NCI-H2171 (cell line): ENCODE measurements at regions not wholly inside any gene's neighbourhood (a gene's known extent, or its start where the extent isn't known, plus 50 kb on each side); places are given as distances from the start of the nearest gene placed in this dataset.

Experiments
- DNase-seq: peaks from one replicate; lab custom pipeline; 2025; lab: John Stamatoyannopoulos, UW

GRCh38 chr3:31224936-31225335 lies 307.8 kb upstream of the STT3B start:
- DNase-seq: no peak

GRCh38 chr3:31225923-31226322 lies 306.8 kb upstream of the STT3B start:
- DNase-seq: no peak

GRCh38 chr3:31226346-31226745 lies 306.4 kb upstream of the STT3B start:
- no peak for DNase-seq

GRCh38 chr3:31227131-31227562 lies 305.6 kb upstream of the STT3B start:
- no peak for DNase-seq

- DNase-seq: no peak
Observed at GRCh38 chr3:31230425-31231223, 302.1 kb upstream of the STT3B start.

GRCh38 chr3:31232055-31233025 lies 300.4 kb upstream of the STT3B start:
- DNase-seq: no peak

GRCh38 chr3:31234145-31234544 lies 298.6 kb upstream of the STT3B start:
- DNase-seq: no peak

- no peak for DNase-seq
Observed at GRCh38 chr3:31235062-31235700, 297.5 kb upstream of the STT3B start.

GRCh38 chr3:31237887-31238286 lies 294.8 kb upstream of the STT3B start:
- no peak for DNase-seq

GRCh38 chr3:31240013-31240412 lies 292.7 kb upstream of the STT3B start:
- DNase-seq: no peak

- DNase-seq: no peak
Observed at GRCh38 chr3:31240466-31240865, 292.3 kb upstream of the STT3B start.

- DNase-seq: no peak
Observed at GRCh38 chr3:31240874-31241273, 291.9 kb upstream of the STT3B start.

GRCh38 chr3:31241533-31241932 lies 291.2 kb upstream of the STT3B start:
- no peak for DNase-seq

- DNase-seq: no peak
Observed at GRCh38 chr3:31242026-31242960, 290.4 kb upstream of the STT3B start.

GRCh38 chr3:31244929-31245817 lies 287.6 kb upstream of the STT3B start:
- DNase-seq: no peak

GRCh38 chr3:31246293-31247062 lies 286.2 kb upstream of the STT3B start:
- no peak for DNase-seq

- no peak for DNase-seq
Observed at GRCh38 chr3:31247063-31247447, 285.7 kb upstream of the STT3B start.

- no peak for DNase-seq
Observed at GRCh38 chr3:31247850-31248562, 284.7 kb upstream of the STT3B start.

- no peak for DNase-seq
Observed at GRCh38 chr3:31248563-31248992, 284.1 kb upstream of the STT3B start.
